NOMO-1 treated with DMSO at 0.1 percent for 48 hours (cell line): ENCODE measurements at regions not wholly inside any gene's neighbourhood (a gene's known extent, or its start where the extent isn't known, plus 50 kb on each side); places are given as distances from the start of the nearest gene placed in this dataset.

Experiments used
- DNase-seq: peaks from one replicate; lab custom pipeline; 2025; ENCODE audit not compliant: unreplicated experiment; lab: John Stamatoyannopoulos, UW

- DNase-seq: no peak
Measured at GRCh38 chr1:232110281-232111090, 483.9 kb downstream of the DISC1 start.

GRCh38 chr1:232109391-232109790 lies 482.8 kb downstream of the DISC1 start:
- no peak for DNase-seq

- no peak for DNase-seq
Measured at GRCh38 chr1:232108598-232108997, 482.0 kb downstream of the DISC1 start.

GRCh38 chr1:232106415-232106814 lies 479.8 kb downstream of the DISC1 start:
- DNase-seq: no peak

GRCh38 chr1:232105561-232105960 lies 479.0 kb downstream of the DISC1 start:
- DNase-seq: no peak

- DNase-seq: no peak
Measured at GRCh38 chr1:232101231-232101630, 474.6 kb downstream of the DISC1 start.

- DNase-seq: no peak
Measured at GRCh38 chr1:232096751-232097150, 470.2 kb downstream of the DISC1 start.
